HG02623 (cell line): ENCODE measurements at regions not wholly inside any gene's neighbourhood (a gene's known extent, or its start where the extent isn't known, plus 50 kb on each side); places are given as distances from the start of the nearest gene placed in this dataset.
A peak's percentile ranks its signal among the peaks of the same experiment; 100 is the strongest.

ENCODE experiments used
- ATAC-seq: cut with Tn5 transposase; IDR thresholded peaks from one replicate; pipeline ENCODE4 v1.9.1; 2021; ENCODE audit warnings: moderate library complexity; ENCODE audit not compliant: unreplicated experiment

DNA sequence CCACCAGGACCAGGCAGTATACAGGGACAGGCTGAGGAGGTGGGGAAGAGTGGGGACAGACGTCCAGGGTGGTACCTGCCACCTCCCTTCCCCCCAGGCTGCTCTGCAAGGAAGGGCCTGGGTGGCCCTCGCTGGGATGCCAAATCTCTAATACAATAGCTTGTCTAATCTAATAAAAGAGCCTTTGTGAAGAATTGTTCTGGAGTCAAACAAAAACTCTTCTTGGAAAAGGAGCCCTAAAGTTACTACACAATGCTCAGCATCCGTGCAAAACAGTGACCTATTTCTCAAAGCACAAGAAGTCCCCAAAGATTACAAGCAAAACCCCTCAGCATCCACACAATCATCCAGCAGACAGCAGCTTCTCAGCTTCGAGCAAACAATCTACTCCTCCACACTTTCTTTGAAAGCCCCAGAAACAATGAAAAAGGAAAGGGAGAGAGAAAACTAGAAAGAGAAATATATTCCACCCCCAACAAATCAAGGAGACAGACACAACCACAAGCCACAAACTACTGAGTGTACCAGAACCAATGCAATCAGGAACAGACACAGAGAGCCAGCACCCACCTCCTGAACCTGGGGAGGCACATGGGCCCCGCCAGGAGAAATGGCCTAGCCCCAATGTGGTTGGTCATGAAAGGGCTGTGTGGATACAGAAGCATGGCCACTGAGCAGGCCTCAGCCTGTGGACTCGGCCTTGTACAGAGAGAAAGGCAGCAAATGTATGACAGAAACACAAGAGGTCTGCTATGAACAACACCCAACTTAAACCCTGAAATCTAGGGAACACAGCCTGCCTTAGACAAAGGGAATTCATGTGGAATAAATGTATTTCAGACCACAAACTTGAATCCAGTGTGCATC lies 177.1 kb upstream of the CHRNA7 start:
- no peak for ATAC-seq

DNA sequence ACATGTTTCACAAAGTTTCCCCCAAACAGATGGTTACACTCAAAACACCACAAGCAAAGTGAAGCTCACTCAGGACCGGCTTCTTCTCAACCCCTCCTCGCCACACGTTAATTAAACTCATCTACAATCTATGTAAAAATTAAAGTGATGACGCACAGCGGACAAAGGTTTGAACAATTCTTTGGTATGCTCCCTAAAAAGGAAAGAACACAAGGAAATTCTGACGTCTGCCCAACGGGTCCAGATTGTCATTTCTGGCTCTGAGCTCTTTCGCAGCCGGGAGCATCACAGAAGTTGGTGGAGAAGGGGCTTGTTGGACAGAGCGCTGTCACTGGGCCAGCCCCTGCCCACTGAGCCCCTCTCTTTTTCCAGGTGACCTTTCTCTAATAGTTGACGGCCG lies 173.7 kb upstream of the CHRNA7 start:
- no peak for ATAC-seq

DNA sequence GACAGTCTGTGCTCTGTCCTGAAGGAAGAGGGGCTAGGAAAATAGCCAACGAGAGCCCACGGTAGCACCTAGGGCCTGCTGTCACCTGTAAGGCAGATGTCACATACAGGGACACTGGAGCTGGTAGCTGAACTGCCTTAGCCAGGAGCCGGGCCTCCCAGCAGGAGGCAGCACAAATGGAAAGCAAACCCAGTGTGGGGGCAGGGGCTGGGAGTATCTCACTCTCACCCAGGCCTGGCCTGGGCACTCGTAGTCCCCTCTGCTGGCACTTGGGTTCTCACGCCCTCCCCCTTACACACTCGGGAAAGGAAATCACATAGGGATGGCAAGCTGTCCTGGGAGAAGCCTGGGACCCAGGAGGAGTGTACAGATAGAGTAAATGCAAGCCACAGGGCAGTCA lies 173.1 kb upstream of the CHRNA7 start:
- ATAC-seq = no peak

DNA sequence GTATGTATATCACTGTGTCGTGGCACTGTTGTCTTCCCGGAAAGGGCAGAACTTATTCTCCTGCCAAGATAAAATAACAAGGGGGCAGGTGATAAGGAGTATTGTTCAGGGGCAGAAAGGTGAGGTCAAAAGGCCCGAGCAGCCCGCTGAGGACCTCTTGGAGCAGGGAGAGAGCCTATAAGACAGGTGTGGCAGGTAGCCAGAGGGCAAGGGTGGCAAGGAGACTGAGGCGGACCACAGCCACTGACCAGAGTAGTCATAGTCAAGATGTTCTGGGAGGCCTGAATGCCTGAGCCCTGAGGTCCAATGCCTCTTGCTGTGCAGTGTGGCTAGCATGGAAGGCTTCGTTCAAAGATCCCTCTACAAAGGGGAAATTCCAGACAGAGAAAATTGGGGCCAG lies 172.3 kb upstream of the CHRNA7 start:
- no peak for ATAC-seq

DNA sequence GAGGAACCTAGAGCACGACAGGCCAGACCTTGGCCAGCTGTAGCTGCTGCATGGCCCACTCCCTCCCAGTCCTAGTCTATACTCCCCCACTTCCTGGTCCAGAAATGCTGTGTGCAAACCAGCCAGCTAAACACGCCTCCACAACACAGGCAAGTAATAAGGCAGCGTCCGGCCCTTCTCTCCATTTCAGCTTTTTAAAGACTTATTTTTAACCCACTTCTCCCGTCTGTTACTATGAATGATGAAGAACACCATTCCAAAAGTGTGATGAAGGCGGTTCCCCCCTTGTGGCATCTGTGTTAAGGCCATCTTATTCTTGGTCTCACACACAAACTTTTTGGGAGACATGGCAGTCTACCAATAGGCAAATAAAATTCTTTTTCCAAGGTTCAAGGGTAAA lies 164.1 kb upstream of the CHRNA7 start:
- ATAC-seq = no peak

DNA sequence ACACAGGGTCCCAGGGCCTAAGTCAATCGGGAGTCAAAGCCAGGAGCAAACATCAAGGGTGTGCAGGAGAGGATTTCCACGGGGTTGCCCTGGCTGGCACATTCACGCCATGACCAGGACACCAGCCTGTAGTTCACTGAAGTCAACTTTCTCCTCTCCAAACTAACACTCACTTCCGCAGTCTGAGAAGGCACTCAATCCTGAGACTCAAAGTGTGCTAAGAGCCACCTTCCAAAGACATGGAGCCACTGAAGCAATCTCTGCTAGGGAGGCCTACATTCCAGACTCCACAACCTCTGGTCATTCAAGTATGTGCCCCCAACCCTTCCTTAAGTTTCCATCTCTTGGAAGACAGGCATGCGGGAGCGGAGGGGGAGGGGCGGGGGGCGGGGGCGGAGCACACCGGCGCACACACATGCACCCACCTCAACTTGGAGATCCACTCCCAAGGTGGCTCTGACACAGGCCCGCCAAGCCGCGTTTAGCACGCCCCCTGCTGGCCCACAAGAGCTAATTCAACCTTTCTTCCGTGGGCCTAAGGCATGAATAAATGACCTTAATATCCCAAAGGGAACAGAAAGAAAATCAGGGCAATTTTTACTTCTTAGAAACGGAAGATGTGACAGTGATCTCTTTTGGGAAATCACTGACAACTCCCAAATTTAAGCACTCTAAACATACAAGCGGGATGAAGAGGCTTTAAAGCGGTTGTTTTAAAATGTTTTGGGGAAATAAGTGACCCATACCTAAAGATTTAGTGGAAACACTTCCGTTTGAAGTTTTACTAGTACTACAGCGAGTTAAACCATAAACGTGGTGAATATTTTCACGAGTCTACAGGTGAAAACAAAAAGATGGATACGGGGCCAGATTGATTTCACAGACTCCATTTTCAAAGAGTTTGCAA lies 162.5 kb upstream of the CHRNA7 start:
- no peak for ATAC-seq

DNA sequence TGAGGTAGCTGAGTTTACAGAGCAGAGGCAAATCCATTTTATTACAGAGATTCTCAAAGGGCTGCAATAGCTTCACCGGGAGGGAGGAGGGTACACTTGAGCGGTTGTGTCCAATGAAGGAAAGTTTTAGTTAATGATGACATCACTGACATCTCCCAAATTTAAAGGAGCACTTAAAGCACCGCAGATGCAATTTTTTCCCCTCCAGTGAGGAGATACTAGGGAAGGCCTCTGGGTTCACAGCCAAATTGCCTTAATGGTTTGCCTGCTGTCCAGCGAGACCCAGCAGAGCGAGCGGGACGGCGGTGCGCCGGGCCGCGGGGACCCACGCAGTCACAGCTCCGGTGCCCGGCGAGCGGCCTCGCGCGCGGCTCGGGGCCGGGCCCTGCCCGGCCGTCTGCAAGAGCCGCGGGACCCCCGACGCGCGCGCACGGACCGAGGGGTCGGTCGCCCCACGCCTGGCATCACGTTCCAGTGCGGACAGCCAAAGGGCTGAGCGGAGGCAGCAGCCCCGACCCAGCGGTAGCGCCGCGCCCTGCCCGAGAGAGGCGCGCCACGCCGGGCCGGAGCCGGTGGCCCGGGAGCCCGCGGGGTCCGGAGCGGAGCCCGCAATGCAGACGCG lies 160.5 kb upstream of the CHRNA7 start:
- peak; percentile 7 for ATAC-seq

DNA sequence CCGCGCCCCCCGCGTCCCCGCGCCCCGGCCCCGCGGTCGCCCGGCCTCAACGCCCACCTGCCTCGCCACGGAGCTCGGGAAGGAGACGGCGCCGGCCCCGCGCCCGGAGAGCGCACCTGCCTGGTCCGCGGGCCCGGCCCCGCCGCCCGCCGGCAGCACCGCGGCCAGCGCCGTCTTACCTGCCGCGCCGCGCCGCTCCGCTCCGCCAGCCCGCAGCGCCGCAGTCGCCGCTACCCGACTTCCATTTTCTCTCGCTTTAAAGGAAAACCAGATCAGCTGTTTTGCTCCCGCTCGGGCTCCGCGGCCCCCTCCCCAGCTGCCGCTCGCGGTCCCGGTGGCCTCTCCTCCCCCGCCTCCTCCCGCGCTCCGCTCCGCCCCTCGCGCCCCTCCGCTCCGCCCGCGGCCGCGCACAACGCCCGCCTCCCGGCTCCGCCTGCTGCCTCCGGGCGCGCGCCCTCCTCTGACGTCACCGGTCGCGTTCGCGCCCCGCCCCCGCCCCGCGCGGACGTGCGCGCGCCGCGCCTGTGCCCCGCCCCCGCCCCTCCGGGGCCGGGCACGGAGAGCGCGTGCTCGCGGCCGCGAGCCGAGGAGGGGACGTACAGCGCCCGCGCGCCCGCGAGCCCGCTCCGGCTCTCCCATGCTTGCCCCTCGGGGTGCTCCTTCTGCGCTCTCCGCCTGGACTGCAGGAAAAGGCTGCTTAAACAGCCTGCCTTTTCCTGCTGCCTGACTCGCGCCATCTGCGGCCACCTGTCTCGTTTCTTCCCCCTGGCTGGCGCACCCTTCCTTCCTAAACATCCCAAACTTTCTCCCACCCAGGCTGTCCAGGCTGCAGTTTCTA lies 159.8 kb upstream of the CHRNA7 start, which contains the start of gene OTUD7A:
Gene OTUD7A (minus strand): TSS at position 346 of the 838 bp plus-strand sequence.
- ATAC-seq = peak; percentile 90

DNA sequence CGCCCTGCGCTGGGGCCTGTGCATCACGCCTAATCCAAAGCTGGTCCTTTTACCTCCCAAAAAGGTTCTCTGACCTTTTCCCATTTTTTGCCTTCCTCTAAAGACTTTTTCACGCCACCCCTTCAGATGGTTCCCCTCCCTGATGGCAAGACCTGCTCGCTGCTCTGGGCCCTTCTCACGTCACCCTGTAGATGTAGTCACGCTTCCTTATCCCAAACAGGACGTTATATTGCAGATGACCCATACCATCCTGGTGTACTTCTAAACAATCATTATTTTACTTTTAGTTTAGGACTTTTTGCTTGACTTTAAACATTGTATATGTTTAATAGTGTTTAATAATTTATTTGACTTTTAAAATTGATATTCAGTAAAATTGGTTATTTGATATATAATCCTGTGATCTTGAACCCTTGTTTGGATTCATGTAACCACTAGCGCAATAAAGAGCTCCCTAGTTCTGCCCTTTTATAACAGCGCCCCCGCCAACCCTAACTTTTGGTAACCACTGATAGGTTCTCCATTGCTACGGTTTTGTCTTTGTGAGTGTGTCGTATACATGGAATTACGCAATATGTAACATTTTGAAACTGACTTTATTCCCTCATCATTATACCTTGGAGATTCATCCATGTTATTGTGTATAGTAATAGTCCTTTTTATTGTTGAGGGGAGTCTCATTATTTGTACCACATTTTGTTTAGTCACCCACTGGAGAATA lies 159.0 kb upstream of the CHRNA7 start:
- no peak for ATAC-seq

DNA sequence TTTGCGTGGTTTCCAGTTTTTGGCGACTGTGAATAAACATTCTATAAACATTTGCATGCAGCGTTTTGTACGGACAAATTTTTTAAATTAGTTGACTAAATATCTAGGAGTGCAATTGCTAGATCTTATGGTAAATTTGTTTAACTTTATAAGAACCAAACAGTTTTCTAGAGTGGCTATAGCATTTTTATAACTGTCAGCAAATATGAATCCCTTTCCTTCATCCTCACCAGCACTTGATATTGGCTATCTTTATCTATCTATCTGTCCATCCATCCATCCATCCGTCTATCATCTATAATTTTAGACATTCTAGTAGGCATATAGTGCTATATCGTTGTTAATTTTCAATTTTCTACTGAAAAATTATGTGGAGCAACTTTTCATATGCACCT lies 158.4 kb upstream of the CHRNA7 start:
- no peak for ATAC-seq

DNA sequence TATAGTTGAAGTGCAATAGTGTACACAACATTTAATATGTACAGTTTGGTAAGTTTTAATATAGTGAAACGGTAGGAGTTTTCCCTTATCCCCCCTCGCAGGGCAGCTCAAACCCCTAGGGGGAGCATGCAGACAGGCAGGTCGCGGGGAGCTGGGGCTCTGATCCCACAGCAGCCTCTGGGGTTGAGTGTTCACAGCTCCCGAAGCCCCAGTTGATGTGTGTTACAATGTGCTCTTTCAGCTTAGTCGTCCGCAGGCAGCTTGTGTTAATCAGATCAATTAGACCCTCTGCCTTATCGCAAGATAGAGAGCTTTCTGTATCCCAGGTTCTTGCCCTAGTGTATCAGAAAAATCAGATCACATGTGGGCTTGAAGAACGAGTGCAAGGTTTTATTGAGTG lies 143.1 kb upstream of the CHRNA7 start:
- ATAC-seq = no peak

DNA sequence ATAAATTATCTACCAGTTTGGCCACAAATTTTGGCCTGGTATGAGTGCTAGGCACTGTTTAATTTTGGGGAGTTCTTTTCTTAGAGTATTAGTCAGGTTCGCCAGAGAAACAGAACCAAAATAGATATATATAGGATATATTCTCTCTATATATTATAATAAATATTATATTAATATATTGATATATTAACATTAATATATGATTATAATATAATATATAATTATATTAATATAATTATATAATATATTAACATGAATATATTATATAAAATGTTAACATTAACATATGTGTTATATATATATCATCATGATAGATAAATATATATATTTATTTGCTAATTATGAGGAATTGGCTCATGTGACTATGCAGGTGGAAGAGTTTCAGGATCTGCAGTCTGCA lies 137.8 kb upstream of the CHRNA7 start:
- no peak for ATAC-seq

DNA sequence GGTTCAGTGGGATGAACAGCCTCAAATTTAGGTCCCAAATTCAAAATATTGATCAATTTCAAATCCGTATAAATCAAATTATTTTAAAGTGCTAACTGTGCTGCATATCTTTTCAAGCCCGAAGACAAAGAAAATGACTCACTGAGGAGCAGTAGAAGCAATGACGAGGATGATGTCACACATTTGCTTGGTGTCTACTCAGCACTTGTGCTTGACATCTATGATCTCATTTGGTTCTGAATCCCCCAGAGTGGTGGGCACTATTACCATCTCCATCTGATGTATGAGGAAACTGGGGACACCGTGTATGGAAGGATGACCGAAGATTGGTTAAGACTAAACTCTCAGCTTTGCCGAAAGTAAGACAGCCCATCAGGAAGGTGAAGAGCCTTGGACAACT lies 136.5 kb upstream of the CHRNA7 start:
- no peak for ATAC-seq

DNA sequence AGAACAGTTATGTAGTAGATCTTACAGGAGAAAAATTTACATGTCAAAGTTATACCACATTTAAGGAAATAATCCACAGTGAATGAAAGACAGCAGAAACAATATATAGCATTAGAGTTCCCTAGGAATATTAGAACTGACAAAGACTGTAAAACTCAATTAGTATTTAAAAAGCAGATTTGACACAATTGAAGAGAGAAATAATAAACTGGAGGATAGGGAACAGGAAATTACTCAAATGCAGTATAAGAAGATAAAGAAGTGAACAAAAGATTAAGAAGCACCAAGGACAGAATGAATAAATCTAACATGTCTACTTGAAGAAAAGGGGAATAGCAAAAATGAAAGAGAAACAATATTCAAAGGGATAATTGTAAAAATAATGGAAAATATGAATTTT lies 132.6 kb upstream of the CHRNA7 start:
- ATAC-seq = no peak

DNA sequence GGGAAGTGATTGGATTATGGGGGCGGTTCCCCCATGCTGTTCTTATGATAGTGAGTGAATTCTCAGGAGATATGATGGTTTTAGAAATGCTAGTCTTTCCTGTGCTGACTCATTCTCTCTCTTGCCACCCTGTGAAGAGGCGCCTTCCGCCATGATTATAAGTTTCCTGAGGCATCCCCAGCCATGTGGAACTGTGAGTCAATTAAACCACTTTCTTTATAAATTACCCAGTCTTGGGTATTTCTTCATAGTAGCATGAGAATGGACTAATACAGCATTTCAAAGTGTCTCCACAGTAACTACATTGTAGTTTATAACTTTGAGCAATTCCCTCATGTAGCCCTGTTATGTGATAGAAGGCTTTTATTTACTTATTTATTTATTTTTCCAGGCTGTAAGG lies 128.8 kb upstream of the CHRNA7 start:
- no peak for ATAC-seq

DNA sequence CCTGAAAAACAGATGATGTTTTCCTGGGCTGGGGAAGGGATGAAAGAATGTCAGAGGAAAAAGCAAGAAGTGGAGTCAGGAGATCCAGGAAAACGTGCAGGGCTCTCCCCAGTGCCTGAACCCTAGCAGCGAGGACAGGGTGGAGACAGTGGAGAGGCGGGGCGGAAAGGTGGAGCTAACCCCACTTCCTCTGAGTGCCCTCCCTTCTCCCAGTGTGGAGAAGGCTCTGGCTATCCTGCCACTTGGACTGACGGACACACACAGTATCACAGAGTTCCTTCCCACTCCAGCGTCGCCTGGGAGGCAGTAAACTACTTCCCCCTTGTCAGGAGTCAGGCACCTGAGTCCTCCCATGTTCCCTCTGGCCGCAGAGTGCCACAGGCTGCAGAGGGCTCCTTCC lies 125.3 kb upstream of the CHRNA7 start:
- no peak for ATAC-seq

DNA sequence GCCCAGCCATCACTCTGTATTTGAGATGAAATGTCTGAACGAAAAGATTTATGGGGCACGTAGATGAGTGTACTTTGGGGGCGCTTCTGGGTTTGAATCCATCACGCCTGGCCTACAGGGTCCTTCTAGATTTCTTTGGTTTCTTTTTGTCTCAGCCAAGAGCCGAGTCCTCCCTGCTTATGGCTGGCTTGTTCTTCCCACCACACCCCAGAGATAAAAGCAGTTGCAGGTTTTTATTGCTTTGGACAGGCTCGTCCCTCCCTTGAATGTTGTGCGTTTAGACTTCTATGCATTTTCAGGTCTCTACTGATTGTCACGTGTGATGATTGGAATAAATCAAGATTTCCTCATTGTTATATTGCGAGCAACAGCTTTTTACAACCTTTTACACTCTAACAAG lies 104.8 kb upstream of the CHRNA7 start:
- ATAC-seq = no peak

DNA sequence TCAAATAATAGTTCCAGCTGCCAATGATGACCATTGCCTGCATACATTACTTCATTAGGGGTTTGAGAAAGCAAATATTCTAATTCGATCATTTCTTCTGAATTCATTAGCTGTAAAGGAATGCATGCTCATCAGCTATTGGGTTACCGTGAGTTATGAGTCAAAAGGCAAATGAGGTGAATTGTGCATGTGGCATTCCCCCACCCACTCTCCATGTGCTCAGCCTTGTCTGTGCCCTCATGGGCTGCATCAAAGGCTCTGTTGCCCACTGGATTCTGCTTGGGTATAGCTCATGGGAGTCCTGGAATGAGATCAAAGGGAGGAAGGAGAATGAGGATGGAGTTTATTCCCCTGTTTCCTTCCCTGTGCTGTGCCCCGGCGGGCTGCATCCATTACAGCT lies 99.3 kb upstream of the CHRNA7 start:
- no peak for ATAC-seq

DNA sequence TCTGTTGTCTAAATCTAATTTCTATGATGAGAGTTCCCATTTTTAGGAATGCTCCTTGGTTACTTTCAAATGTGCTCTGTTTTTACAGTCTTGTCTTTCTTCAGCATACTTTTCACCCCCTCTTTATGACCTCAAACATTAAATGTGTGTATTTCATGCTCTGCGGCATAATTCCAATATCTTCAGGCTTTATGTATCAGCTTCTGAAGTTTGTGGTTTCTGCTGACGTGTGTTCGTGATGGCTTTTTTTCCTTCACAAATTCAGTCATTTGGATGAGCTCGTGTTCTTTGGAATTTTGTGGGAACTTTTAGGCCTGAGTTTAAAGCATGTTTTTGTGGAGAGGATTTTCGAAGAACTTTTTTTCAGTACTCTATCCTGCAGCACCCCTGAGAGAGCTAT lies 97.7 kb upstream of the CHRNA7 start:
- ATAC-seq = no peak

DNA sequence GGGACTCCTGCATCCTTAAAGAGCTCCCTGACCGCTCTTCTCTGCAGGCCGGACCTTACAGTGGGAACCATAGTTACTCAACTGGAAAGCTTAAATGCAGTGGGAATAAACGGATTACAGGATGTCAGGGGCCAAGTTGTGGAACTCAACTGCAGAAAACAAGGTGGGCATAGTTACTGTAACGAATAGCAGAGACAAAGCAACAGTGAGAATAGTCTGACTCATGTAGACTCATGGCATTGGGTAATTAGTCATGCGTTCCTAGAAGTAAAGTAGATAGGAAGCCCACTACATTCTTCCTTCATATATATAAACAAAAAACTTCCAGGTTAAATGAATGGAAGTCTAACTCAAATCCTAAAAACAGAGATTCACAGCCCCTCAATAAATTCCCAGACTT lies 95.5 kb upstream of the CHRNA7 start:
- ATAC-seq = no peak
